GM18873 (cell line): ENCODE measurements at regions not wholly inside any gene's neighbourhood (a gene's known extent, or its start where the extent isn't known, plus 50 kb on each side); places are given as distances from the start of the nearest gene placed in this dataset.

Experiments used
- ATAC-seq: cut with Tn5 transposase; IDR thresholded peaks from one replicate; pipeline ENCODE4 v1.9.1; 2021; ENCODE audit warnings: mild to moderate bottlenecking, moderate library complexity, moderate number of reproducible peaks; ENCODE audit not compliant: unreplicated experiment, low FRiP score

DNA sequence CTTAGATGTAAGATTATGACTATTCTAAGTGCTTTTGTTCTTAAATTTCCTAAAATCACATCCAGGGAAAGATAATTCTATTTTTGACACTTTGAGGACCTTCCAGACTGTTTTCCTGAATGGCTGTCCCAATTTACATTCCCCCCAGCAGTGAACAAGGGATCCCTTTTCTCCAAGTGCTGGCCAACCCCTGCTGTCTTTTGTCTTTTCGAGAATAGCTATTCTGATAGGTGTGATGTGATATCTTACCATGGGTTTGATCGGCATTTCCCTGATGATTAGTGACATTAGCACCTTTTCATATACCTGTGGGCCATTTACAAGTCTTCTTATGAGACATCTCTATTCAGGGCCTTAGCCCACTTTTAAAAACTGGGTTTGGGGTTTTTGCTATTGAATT is 526.7 kb upstream of the FZD8 start:
- no peak for ATAC-seq

DNA sequence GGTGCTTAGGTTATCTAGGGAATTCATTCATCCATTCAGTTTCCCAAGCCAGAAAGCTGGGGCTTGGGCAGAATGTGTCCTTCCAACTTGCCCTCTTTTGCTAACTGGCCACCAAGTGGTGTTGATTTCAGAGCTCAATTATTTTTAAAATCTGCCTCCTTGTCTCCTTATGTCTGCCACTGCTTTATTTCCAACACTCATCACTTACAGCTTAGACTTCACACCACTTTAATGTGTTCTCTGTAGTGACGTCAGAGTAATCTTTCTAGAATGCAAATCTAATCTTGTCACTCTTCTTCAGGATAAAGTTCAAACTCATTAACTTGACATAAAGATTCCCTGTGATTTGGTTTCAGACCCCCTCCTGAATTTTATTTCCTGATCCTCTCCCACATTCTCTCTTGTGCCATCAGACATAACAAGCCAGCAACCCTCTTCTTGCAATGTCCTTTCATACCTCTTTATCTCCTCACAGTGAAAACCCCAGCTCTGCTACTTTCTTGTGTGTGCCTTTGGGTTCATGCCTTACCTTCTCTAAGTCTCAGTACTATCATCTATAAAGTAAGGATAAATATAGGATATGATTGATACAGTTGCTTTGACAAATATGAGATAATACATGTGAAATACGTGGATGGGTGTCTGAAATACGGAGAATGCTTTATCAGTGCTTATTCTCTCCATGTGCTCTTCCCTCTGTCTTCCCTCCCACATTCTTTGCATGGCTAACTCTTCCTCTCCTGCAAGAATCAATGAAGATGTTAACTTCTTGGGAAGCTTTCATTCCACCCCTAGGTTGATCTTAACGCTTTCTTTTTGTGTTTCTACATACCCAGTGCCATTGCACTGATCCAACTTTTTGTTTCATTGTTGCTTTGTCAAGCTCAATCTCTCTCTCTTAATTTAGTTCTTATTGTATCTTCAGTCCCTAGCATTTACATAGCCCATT is 522.7 kb upstream of the FZD8 start:
- ATAC-seq = no peak

DNA sequence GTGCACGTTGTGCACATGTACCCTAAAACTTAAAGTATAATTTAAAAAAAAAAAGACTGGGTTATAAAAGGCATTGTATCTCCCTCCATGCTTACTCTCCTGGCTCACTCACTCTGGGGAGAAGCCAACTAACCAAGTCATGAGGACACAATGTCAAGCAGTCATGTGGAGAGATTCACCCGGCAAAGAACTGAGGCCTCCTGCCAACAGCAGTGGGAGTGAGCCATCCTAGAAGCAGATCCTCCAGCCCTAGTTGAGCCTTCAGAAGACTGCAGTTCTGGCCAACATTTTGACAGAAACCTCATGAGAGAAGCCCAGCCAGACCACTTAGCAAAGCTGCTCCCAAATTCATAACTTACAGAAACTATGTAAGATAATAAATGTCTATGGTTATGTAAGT is 521.7 kb upstream of the FZD8 start:
- no peak for ATAC-seq

DNA sequence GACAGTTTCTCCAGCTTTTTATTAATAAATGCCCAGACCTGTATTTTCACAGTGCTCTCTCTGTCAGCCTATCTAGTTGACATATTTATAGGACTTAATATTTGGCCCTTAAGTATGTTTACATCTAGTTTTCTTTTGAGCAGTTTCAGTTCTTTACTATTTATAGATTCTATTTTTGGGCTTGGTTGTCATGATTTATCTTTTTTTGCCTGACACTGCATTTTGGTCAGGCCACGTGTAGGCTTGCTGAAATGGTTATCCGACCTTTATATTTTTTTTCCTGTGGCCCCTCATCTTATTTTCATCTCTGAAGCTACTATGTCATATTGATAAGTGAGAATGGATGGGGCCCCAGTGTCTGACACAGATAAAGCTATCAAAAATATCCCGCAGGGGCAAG is 515.4 kb upstream of the FZD8 start:
- ATAC-seq = no peak

DNA sequence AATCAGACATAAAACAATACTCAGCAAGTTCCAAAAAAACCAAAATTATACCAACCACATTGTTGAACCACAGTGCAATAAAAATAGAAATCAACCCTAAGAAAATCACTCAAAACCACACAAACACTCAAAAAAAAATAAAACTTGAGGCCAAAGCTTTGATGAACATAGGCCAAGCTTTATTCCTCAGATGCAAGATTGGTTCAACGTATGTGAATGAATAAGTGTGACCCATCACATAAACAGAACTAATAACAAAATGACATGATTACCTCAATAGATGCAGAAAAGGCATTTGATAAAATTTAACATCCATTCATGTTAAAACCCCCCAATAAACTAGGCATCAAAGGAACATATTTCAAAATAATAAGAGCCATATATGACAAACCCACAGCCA is 506.1 kb upstream of the FZD8 start:
- no peak for ATAC-seq

DNA sequence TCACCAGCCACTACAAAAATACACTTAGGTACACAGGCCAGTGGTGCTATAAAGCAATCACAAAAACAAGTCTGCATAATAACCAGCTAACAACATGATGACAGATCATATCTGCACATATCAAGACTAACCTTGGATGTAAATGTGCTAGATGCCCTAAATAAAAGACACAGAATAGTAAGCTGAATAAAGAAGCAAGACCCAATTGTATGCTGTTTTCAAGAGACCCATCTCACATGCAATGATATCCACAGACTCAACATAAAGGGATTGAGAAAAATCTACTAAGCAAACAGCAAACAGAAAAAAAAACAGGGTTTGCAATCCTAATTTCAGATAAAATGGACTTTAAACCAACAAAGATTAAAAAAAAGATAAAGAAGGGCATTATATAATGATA is 505.4 kb upstream of the FZD8 start:
- ATAC-seq = no peak

DNA sequence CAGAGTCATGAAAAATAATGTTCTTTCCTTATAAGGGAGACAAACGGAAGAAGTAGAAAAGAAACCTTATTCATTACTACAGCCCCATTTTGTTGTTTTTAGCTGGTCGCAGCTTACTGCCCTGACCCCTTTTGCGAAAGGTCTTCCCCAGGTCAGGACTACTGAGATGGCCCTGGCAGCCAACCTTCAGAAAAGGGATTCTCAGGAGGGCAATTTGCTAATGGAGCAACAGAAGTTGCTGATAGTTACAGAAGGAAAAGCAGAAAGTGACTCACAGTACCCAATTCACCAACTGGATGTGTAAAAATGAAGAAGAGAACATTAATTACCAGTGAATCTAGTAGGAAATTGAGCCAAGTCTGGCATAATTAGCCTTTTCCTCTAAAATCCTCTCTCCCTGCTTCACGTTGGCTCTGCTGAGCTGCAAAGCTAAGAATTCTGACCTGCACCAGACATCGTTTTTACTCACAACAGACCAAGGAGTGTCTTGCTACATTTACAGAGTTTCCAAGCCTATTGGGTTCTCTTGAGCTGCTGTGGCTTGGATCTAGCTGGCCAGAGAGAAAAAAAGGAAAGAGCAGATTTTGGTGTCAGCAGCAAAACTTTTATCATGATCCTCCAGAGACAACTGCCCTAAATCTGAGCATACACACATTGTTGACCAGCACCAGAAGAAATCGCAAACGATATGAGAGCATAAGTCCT is 499.9 kb upstream of the FZD8 start:
- no peak for ATAC-seq

DNA sequence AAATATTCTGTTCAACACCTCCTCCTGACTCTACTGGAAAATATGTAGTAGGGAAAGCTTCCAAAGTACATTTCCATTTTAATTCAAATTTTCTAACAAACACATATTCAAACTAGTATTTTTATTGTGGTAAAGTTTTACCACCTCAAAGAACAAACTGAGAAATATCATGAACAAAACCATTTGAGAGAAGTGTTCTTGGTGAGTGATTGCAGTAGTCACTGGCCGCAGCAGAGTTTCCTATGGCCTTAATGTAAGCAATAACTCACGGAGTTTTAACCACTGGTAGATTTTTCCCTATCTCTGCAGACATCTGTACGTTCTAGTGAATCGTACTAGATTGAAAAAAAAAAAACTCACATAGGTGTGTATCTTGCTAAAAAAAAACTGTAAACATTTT is 487.0 kb upstream of the FZD8 start:
- no peak for ATAC-seq

DNA sequence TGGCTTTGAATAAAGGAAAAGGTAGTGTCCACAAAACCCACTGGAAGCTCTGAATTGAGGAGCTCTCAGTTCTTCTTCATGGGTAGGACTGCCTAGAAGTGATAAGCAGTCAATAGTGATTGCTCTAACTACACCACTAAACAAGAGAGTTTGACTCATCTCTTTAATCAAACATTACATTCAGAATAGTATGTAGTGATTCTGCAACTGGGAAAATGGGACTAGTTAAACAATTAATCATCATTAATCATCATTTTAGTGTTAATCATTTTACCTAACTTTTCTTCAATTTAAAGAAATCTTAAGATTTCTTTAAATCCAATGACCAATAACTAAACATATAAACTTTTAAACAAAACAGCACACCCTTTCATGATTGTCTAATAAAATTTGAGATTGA is 484.0 kb upstream of the FZD8 start:
- no peak for ATAC-seq

DNA sequence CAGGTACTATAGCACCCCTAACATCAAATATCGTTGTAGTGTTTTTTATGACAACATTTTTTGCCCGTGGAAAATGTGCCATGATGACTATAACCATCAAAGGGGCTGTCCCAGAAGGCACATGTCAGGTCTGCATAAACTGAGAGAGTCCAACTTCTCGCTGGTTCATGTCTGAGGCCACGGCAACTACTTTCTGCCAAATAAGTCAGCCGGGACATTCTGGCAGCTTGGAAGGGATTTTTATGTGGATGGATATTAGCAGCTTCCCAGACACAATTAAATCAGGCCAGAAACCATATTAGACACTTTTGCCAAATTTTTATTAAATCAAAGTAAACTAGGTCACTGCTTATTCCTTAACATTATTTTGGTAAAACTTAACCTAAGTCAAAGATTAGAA is 477.4 kb upstream of the FZD8 start:
- no peak for ATAC-seq

DNA sequence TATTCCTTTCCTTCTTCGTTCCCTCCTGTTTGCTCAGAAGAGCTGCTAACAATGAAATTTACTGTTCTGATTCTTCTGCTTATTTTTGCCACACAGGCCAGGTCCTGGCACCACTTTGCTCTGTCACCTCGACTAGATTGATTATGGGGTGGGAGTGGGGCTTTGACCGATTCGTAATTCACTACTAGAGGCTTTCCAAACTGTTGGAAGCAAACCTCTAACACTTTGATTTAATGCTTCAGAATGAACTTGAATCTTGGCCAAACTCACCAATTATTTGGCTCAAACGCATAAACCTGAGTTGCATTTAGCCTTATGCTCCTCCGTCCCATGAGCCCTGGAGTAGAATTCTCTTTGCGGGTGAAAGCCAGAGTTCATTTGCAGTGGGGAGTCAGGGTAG is 476.2 kb upstream of the FZD8 start:
- ATAC-seq = no peak

DNA sequence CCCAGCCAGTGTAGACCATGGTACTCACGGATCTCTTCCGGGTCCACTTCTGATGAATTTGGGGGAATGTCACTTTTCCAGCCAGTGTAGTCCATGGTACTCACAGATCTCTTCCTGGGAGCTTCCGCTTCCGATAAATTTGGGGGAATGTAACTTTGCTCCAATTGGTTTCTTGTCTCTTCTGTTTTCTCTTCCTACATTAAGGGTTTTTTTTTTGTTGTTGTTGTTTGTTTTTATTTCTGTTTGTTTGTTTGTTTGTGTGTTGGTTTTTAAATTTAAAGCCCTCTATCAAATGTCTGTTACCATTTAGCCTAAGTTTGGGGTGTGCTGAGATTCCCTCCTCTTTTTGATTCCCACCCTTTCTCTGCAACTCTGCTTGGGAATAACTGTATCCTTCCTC is 475.8 kb upstream of the FZD8 start:
- no peak for ATAC-seq

DNA sequence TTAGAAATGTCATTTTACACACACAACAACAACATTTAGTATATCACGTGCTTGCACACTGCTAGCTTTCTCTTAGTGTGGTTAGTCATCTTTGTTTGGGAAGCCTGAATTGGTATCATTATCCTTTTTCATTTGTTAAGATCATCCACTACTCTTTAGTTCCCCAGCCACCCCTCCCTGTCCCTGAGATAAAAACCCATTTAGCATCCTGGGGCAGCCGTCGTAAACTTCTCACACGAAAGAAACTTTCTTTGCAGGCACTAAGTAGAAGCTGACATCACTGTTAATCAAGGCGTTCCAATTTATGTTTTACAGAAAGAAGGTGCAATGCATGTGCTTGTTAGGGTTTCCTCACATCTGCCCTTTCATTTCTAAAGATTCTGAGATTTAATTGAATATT is 475.1 kb upstream of the FZD8 start:
- ATAC-seq = no peak

DNA sequence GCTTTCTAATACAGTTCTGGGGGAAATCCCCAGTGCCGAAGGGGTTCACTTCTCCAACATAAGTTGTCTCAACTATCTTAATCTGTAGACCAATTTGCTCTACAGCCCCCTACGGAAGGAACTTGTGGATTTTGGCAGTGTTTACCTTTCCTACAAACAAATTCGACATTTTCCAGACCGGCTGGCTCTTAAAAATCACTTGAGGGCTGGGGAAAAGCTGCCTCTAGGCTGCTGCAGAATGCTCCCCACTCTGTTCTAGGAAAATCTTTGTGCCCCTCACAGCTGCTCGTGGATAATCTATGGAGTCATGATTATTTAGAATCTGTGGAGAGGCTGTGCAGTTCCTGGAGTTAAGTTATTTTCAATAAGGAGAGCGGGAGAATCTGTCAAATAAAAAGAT is 474.6 kb upstream of the FZD8 start:
- ATAC-seq = no peak

DNA sequence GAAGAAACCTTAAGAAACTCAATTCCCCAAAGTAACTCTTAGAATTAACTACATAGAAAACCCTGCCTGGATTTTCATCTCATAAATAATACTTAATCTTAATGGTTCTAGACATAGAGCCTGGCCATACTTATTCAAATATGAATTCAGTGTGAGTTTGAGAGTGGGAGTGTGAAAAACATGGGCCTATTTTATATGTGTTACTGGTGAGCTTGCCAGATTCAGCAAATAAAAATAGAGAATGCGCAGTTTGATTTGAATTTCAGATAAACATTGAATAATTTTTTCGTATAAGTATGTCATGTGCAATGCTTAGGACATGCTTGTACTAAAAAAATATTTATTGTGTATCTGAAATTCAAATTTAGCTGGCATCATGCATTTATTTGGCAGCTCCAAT is 473.9 kb upstream of the FZD8 start:
- no peak for ATAC-seq

DNA sequence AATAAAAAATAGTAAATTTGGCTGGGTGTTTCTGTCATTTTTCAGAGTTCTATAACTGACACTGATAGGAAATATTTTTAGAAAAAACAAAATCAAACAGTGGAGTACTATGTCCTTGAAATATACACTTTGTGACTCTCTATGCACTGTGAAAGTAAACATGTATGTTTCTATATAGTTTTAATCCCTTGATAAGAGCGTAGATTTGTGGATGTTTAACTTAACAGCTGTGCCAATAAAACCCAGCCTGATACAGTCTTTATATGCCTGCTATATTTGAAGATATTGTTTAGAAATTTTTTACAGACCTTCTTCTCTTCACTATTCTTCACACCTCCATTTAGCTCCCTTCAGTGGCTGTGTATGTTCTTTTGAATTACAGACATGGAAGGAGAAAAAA is 473.3 kb upstream of the FZD8 start:
- ATAC-seq = no peak

DNA sequence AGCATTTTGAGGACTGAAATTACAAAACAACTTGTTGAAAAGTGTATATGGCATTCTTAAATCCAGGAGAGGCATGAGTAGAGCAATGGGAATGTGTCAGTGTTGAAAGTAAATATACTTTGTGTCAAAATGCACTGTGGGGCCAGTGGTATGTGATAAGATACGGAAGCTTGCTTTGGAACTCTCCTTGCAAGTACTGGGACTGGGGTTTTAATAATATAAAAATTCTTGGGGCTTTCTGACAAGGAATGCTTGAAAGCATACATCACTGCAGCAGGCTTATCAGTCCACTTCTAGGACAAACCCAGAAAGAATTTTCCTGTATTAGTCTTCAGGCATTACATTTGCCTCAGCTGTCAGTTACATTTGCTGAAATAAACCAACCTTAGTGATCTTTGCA is 472.8 kb upstream of the FZD8 start:
- no peak for ATAC-seq

DNA sequence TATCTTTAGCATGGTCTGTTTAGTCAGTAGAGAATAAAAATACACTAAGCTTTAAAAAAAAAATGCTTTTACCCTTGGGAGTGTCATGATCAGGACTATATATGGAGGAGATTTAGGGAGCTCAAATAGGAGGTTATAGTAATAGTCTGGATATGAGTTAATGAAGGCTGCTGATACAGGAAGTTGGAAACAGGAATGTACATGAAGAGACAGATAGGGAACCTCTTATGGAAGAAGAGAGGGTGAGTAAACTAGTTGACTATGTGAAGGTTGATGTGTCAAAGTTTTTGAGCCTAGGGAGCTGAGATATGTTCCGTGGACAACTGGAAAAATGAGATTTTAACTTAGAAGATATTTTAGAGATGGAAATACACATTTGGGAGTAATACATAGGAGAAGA is 472.0 kb upstream of the FZD8 start:
- ATAC-seq = no peak

DNA sequence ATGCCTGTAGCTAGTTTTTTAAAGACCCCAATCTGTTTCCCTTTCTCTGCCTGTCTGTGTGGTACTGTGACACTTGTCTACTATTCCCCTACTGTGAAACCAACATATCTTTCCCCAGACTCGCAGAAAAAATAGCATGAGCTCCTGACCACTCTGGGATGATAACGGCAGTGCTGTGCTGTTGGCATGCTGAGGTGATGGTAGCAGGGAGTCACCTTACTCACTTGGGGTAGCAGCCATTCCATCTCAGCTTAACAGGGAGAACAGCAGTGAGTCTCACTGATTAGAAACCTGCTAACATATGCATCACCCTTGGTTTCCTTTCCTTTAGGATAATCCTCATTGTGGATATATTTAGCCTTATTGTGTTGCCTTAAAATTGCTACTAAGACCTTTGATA is 469.6 kb upstream of the FZD8 start:
- ATAC-seq = no peak

DNA sequence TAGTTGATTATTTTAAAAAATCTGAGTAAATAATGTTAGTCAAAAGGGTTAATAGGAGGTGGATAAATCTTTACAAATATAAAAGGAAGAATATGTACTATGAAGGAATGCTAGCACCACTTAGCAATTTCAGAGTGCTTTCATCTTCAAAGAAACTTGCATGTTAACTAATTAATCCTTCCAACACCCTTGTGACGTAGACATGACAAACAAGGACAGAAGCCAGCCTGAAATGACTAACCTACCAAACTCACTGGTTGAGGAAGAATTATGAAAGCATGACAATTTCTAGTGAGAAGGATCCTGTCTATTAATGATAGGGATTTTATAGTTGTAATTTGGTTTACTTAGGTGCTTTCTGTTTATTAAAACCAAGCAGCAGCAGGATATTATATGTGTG is 468.0 kb upstream of the FZD8 start:
- ATAC-seq = no peak

DNA sequence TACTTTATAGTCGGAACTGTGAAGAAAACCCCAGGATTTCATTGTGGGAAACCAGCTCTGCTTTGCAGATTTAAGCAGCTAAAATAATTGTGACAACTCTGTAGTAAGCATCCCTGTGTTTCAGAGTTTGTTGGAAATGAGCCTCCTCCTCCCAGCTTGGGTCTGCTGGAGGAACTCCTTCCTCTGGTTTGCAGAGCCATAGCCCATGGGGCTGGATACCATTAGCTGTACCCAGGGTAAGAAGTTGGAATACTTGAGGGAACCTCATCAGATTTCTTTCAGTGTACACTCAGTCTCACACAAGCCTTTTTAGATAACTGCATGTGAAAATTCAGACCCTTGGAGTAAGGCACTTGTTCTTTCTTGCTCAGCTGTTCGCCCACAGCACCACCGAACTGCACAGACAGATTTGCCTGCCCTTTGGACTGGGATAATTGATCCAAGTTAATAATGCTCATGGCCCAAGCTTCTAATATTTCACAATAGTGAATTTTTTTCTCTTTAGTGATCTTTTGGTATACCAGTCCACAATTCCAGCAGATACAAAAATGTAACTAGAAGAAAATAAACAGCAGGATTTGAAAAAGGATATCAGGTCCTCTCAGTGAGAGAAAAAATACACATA is 467.4 kb upstream of the FZD8 start:
- ATAC-seq = no peak

DNA sequence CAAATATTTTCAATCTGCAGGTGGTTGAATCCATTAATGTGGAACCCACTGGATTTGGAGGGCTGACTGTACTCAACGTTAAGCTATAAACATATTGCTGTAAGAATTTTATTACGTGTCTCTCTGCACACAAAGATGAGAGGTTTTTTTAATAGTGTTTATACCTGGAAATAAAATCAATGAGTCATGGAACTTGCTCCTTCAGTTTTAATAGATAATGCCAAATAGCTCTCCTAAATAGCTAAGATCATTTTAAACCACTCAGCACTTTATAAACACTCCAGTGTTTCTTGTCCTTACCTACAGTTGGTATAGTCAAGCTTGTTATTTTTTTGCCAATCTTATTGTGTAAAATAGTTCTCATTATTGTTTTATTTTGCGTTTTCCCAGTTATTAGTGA is 455.6 kb upstream of the FZD8 start:
- no peak for ATAC-seq
